GM21529 (cell line): ENCODE measurements at regions not wholly inside any gene's neighbourhood (a gene's known extent, or its start where the extent isn't known, plus 50 kb on each side); places are given as distances from the start of the nearest gene placed in this dataset.
"Not testable (repeated sequence)": the region's sequence is repeated elsewhere in the genome, so short reads cannot be mapped to it uniquely, and the experiment has no call there.

Source experiments
- ATAC-seq: cut with Tn5 transposase; IDR thresholded peaks from one replicate; pipeline ENCODE4 v1.9.1; 2021; ENCODE audit not compliant: unreplicated experiment

GRCh38 chr5:124622851-124623250 is 123.6 kb downstream of the ZNF608 start:
- no peak for ATAC-seq

- no peak for ATAC-seq
Measured at GRCh38 chr5:124621279-124621678, 125.2 kb downstream of the ZNF608 start.

GRCh38 chr5:124620743-124621142 is 125.7 kb downstream of the ZNF608 start:
- no peak for ATAC-seq

GRCh38 chr5:124619121-124619520 is 127.3 kb downstream of the ZNF608 start:
- ATAC-seq: no peak

GRCh38 chr5:124617787-124618186 is 128.7 kb downstream of the ZNF608 start:
- ATAC-seq: no peak

GRCh38 chr5:124614836-124615385 is 131.5 kb downstream of the ZNF608 start:
- no peak for ATAC-seq

- no peak for ATAC-seq
Measured at GRCh38 chr5:124614105-124614504, 132.3 kb downstream of the ZNF608 start.

- no peak for ATAC-seq
Measured at GRCh38 chr5:124613273-124613953, 133.0 kb downstream of the ZNF608 start.

- no peak for ATAC-seq
Measured at GRCh38 chr5:124612023-124612422, 134.4 kb downstream of the ZNF608 start.

- ATAC-seq: not testable (repeated sequence)
Measured at GRCh38 chr5:124611262-124611661, 135.2 kb downstream of the ZNF608 start.

- ATAC-seq: not testable (repeated sequence)
Measured at GRCh38 chr5:124609685-124610084, 136.8 kb downstream of the ZNF608 start.

GRCh38 chr5:124606543-124606942 is 139.9 kb downstream of the ZNF608 start:
- no peak for ATAC-seq

GRCh38 chr5:124606093-124606492 is 140.3 kb downstream of the ZNF608 start:
- ATAC-seq: no peak

GRCh38 chr5:124605541-124605940 is 140.9 kb downstream of the ZNF608 start:
- ATAC-seq: no peak

GRCh38 chr5:124604419-124604818 is 142.0 kb downstream of the ZNF608 start:
- ATAC-seq: no peak

GRCh38 chr5:124602925-124603650 is 143.4 kb downstream of the ZNF608 start:
- no peak for ATAC-seq

- ATAC-seq: peak; percentile 69
Measured at GRCh38 chr5:124599028-124599973, 147.1 kb downstream of the ZNF608 start.

- no peak for ATAC-seq
Measured at GRCh38 chr5:124596595-124597421, 149.6 kb downstream of the ZNF608 start.

- ATAC-seq: no peak
Measured at GRCh38 chr5:124593952-124594351, 152.5 kb downstream of the ZNF608 start.

- no peak for ATAC-seq
Measured at GRCh38 chr5:124592891-124593290, 153.5 kb downstream of the ZNF608 start.
